ENCODE measurements at regions not wholly inside any gene's neighbourhood (a gene's known extent, or its start where the extent isn't known, plus 50 kb on each side); places are given as distances from the start of the nearest gene placed in this dataset.

DNA sequence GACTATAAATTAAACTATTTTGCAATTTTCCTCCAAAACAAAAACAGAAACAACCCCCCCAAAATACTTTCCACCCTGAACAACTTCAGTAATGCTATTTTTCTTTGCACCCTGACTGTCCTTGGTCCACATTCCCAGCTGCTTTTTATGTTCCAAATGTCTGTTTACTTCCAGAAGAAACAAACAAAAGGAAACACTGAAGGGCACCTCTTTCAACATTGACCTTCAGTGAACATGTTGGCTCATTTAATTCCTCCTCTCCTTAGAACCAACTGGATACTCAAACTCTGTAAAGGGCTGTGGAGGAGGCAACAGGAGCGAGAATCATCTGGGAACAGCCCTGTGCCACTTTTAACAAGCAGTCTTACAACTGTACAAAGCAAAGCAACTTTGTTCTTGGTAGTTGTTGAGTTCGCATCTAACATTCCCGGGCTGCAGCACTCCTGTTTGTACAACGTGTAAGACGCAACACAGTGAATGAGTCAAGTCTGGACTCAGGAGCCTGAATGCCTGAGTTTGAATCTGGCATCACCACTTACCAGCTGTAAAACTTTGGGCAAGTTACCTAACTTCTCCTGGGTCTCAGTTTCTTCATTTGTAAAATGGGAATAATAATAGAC lies 111.4 kb upstream of the GATA6 start:
- TF ChIP-seq CTCF (IDR thresholded peaks at IDR 0.05 in 2 of 3, conservative IDR thresholded peaks at IDR 0.05 in 1 of 3; ENCODE audit: borderline replicate concordance in 1 of 3, insufficient read depth in 1 of 3, low read depth in 2 of 3, low read length in 2 of 3) = no peak
- no peak for TF ChIP-seq POLR2A (IDR thresholded peaks at IDR 0.05; ENCODE audit: borderline replicate concordance, extremely low read depth, insufficient read depth, insufficient read length)
- TF ChIP-seq, protein P1, sequence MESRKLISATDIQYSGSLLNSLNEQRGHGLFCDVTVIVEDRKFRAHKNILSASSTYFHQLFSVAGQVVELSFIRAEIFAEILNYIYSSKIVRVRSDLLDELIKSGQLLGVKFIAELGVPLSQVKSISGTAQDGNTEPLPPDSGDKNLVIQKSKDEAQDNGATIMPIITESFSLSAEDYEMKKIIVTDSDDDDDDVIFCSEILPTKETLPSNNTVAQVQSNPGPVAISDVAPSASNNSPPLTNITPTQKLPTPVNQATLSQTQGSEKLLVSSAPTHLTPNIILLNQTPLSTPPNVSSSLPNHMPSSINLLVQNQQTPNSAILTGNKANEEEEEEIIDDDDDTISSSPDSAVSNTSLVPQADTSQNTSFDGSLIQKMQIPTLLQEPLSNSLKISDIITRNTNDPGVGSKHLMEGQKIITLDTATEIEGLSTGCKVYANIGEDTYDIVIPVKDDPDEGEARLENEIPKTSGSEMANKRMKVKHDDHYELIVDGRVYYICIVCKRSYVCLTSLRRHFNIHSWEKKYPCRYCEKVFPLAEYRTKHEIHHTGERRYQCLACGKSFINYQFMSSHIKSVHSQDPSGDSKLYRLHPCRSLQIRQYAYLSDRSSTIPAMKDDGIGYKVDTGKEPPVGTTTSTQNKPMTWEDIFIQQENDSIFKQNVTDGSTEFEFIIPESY (IDR thresholded peaks at IDR 0.05; ENCODE audit: extremely low read depth, insufficient replicate concordance, low read length) = no peak
- TF ChIP-seq SP1 (IDR thresholded peaks at IDR 0.05; ENCODE audit: low read depth) = no peak
- TF ChIP-seq, protein P2, sequence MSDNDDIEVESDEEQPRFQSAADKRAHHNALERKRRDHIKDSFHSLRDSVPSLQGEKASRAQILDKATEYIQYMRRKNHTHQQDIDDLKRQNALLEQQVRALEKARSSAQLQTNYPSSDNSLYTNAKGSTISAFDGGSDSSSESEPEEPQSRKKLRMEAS (IDR thresholded peaks at IDR 0.05) = no peak
- TF ChIP-seq ZFX (IDR thresholded peaks at IDR 0.05) = no peak
- no peak for TF ChIP-seq JUND (IDR thresholded peaks at IDR 0.05)
- no peak for TF ChIP-seq YY1 (IDR thresholded peaks at IDR 0.05; ENCODE audit: extremely low read depth, insufficient replicate concordance, low read depth, low read length)
- no peak for TF ChIP-seq ZNF274 (IDR thresholded peaks at IDR 0.05; ENCODE audit: low read depth, low read length)
- TF ChIP-seq EZH2 (IDR thresholded peaks at IDR 0.05) = no peak
- no peak for TF ChIP-seq SRF (IDR thresholded peaks at IDR 0.05; ENCODE audit: low read depth)
- TF ChIP-seq FOSL1 (IDR thresholded peaks at IDR 0.05; ENCODE audit: low read depth) = no peak
- no peak for TF ChIP-seq POLR2AphosphoS5 (IDR thresholded peaks at IDR 0.05; ENCODE audit: low read depth, low read length)
- TF ChIP-seq EZH2phosphoT487 (IDR thresholded peaks at IDR 0.05; ENCODE audit: borderline replicate concordance) = no peak

All from HCT116 (cell line).